K562 (cell line): ENCODE measurements at regions not wholly inside any gene's neighbourhood (a gene's known extent, or its start where the extent isn't known, plus 50 kb on each side); places are given as distances from the start of the nearest gene placed in this dataset.

Experiments used
- CREBBP ChIP-seq: IDR thresholded peaks from one replicate; pipeline ENCODE4 v1.6.1; 2012; ENCODE audit warnings: low read depth, mild to moderate bottlenecking, control low read depth, inconsistent platforms, low read length
- REST ChIP-seq, 2 experiments: fragments of 450-650 bp; formaldehyde crosslinking in 1 of 2; IDR thresholded peaks; 2 replicates each; pipeline versions ENCODE4 v1.4.0 to v1.6.1; 2014 to 2020; ENCODE audit warnings: mild to moderate bottlenecking in 2 of 2, borderline replicate concordance in 1 of 2, low read depth in 1 of 2
- RFX7 ChIP-seq: fragments of 250-450 bp; sonication (Bioruptor Pico); IDR thresholded peaks from 2 replicates; pipeline ENCODE4 v1.5.1; 2021; ENCODE audit warnings: mild to moderate bottlenecking
- ZNF512 ChIP-seq: IDR thresholded peaks from 2 replicates; pipeline ENCODE4 v1.6.1; 2016; ENCODE audit warnings: missing genetic modification characterization, missing compliant biosample characterization

GRCh38 chr4:77385124-77385969 is 220.3 kb upstream of the CXCL13 start (continued):
- TF ChIP-seq REST (IDR thresholded peaks at IDR 0.05; ENCODE audit: borderline replicate concordance) (peak; percentile 41; the same call in 1 of the 2 replicates), REST (CRISPR knock-in tag; IDR thresholded peaks at IDR 0.05; ENCODE audit: low read depth) (no peak), ZNF512 (tag) (no peak), CREBBP (no peak), RFX7 (no peak)
